WTC11 (cell line): ENCODE measurements at regions not wholly inside any gene's neighbourhood (a gene's known extent, or its start where the extent isn't known, plus 50 kb on each side); places are given as distances from the start of the nearest gene placed in this dataset.

Source experiments
- ATAC-seq: fragments of 200-7000 bp; cut with Tn5 transposase; 2 replicates; pipeline ENCODE4 v1.10.0; 2021; ENCODE audit warnings: mild to moderate bottlenecking, moderate library complexity
- CTCF ChIA-PET: fragments of 300-600 bp; sonication (Branson Sonifier 250); formaldehyde crosslinking; loops from one replicate; lab custom pipeline; 2021; ENCODE audit warnings: antibody characterized with exemption; lab: Charles Lee
- POLR2A ChIA-PET: fragments of 350-600 bp; sonication (Branson Sonifier 250); formaldehyde crosslinking; loops from one replicate; lab custom pipeline; 2021; ENCODE audit warnings: antibody characterized with exemption; lab: Charles Lee
- DNase-seq: peaks from one replicate; pipeline ENCODE4 v3.0.0; 2021; ENCODE audit warnings: low spot score
- H3K27ac Mint-ChIP-seq: 2 replicates; pipeline ENCODE4 v1.8.0; 2021; ENCODE audit warnings: mixed read lengths
- H3K27me3 Mint-ChIP-seq: 2 replicates; pipeline ENCODE4 v1.8.0; 2021; ENCODE audit warnings: low read depth, mild to moderate bottlenecking, moderate library complexity, mixed read lengths
- H3K36me3 Mint-ChIP-seq: 2 replicates; pipeline ENCODE4 v1.8.0; 2021; ENCODE audit warnings: mixed read lengths
- H3K4me1 Mint-ChIP-seq: 2 replicates; pipeline ENCODE4 v1.8.0; 2022; ENCODE audit warnings: mixed read lengths
- H3K4me3 Mint-ChIP-seq: 2 replicates; pipeline ENCODE4 v1.8.0; 2021; ENCODE audit warnings: mild to moderate bottlenecking, moderate library complexity, mixed read lengths
- H3K9me3 Mint-ChIP-seq: 2 replicates; pipeline ENCODE4 v1.8.0; 2021; ENCODE audit warnings: mixed read lengths
- ATF2 ChIP-seq: sonication (generic); formaldehyde crosslinking; IDR thresholded peaks from 2 replicates; pipeline ENCODE4 v1.8.1; 2022; ENCODE audit warnings: low read depth, missing genetic modification reagents, borderline replicate concordance
- ATF6 ChIP-seq: sonication (generic); formaldehyde crosslinking; IDR thresholded peaks from 2 replicates; pipeline ENCODE4 v1.8.1; 2023; ENCODE audit warnings: mild to moderate bottlenecking, missing genetic modification reagents
- CBFB ChIP-seq: sonication (generic); formaldehyde crosslinking; IDR thresholded peaks from 2 replicates; pipeline ENCODE4 v1.8.1; 2022; ENCODE audit warnings: mild to moderate bottlenecking, low read depth, missing genetic modification reagents
- CTCF ChIP-seq: fragments of 200-600 bp; IDR thresholded peaks from 2 replicates; pipeline ENCODE4 v1.8.0; 2022; ENCODE audit warnings: antibody characterized with exemption
- E2F4 ChIP-seq: sonication (generic); formaldehyde crosslinking; IDR thresholded peaks from 2 replicates; pipeline ENCODE4 v1.8.1; 2022; ENCODE audit warnings: low read depth, mild to moderate bottlenecking, moderate library complexity, missing genetic modification reagents, borderline replicate concordance
- ELF4 ChIP-seq: sonication (generic); formaldehyde crosslinking; IDR thresholded peaks from 2 replicates; pipeline ENCODE4 v1.8.1; 2022; ENCODE audit warnings: low read depth, mild to moderate bottlenecking, moderate library complexity, missing genetic modification reagents
- EMX1 ChIP-seq: fragments of 250-450 bp; sonication (Bioruptor Pico); IDR thresholded peaks from 2 replicates; pipeline ENCODE4 v1.8.0; 2021; ENCODE audit warnings: mild to moderate bottlenecking
- FOXJ3 ChIP-seq: sonication (generic); formaldehyde crosslinking; IDR thresholded peaks from 2 replicates; pipeline ENCODE4 v1.9.0; 2021; ENCODE audit warnings: missing genetic modification reagents, mild to moderate bottlenecking, borderline replicate concordance
- FOXP1 ChIP-seq: sonication (generic); formaldehyde crosslinking; IDR thresholded peaks from 2 replicates; pipeline ENCODE4 v1.8.0; 2022; ENCODE audit warnings: missing genetic modification reagents, mild to moderate bottlenecking, moderate library complexity, borderline replicate concordance
- IRF2 ChIP-seq: sonication (generic); formaldehyde crosslinking; IDR thresholded peaks from 2 replicates; pipeline ENCODE4 v1.8.0; 2022; ENCODE audit warnings: low read depth, missing genetic modification reagents, borderline replicate concordance
- JAZF1 ChIP-seq: fragments of 250-450 bp; sonication (Bioruptor Pico); IDR thresholded peaks from 2 replicates; pipeline ENCODE4 v1.9.0; 2021; ENCODE audit warnings: moderate library complexity, mild to moderate bottlenecking, inconsistent platforms
- MXD4 ChIP-seq: fragments of 250-450 bp; sonication (Bioruptor Pico); IDR thresholded peaks from 2 replicates; pipeline ENCODE4 v1.8.0; 2021; ENCODE audit warnings: mild to moderate bottlenecking, moderate library complexity, borderline replicate concordance
- NFE2L1 ChIP-seq: sonication (generic); formaldehyde crosslinking; IDR thresholded peaks from 2 replicates; pipeline ENCODE4 v1.8.1; 2023; ENCODE audit warnings: missing genetic modification reagents
- NFYB ChIP-seq: sonication (generic); formaldehyde crosslinking; conservative IDR thresholded peaks from 2 replicates; pipeline ENCODE4 v1.8.0; 2022; ENCODE audit warnings: low read depth, missing genetic modification reagents
- NR1H2 ChIP-seq: sonication (generic); formaldehyde crosslinking; IDR thresholded peaks from 2 replicates; pipeline ENCODE4 v1.9.0; 2021; ENCODE audit warnings: mild to moderate bottlenecking, moderate library complexity, missing genetic modification reagents
- RELA ChIP-seq: sonication (generic); formaldehyde crosslinking; IDR thresholded peaks from 2 replicates; pipeline ENCODE4 v1.8.1; 2022; ENCODE audit warnings: missing genetic modification reagents, mild to moderate bottlenecking, borderline replicate concordance
- SMAD4 ChIP-seq: sonication (generic); formaldehyde crosslinking; IDR thresholded peaks from 2 replicates; pipeline ENCODE4 v1.8.0; 2022; ENCODE audit warnings: mild to moderate bottlenecking, missing genetic modification reagents
- TEAD4 ChIP-seq: sonication (generic); formaldehyde crosslinking; IDR thresholded peaks from 2 replicates; pipeline ENCODE4 v1.8.0; 2022; ENCODE audit warnings: mild to moderate bottlenecking, missing genetic modification reagents
- ZNF138 ChIP-seq: sonication (generic); formaldehyde crosslinking; conservative IDR thresholded peaks from 2 replicates; pipeline ENCODE4 v1.8.1; 2022; ENCODE audit warnings: mild to moderate bottlenecking, moderate library complexity, missing genetic modification reagents
- ZNF232 ChIP-seq: sonication (generic); formaldehyde crosslinking; IDR thresholded peaks from 2 replicates; pipeline ENCODE4 v1.8.0; 2022; ENCODE audit warnings: mild to moderate bottlenecking, missing genetic modification reagents
- ZNF317 ChIP-seq: sonication (generic); formaldehyde crosslinking; IDR thresholded peaks from 2 replicates; pipeline ENCODE4 v1.8.1; 2023; ENCODE audit warnings: low read depth, mild to moderate bottlenecking, moderate library complexity, missing genetic modification reagents, borderline replicate concordance
- ZNF396 ChIP-seq: fragments of 250-450 bp; sonication (Bioruptor Pico); IDR thresholded peaks from 2 replicates; pipeline ENCODE4 v1.8.0; 2021; ENCODE audit warnings: mild to moderate bottlenecking, moderate library complexity, borderline replicate concordance
- ZNF425 ChIP-seq: fragments of 250-450 bp; sonication (Bioruptor Pico); conservative IDR thresholded peaks from 2 replicates; pipeline ENCODE4 v1.9.0; 2021; ENCODE audit warnings: mild to moderate bottlenecking
- TF ChIP-seq, protein P1 (sequence below): sonication (generic); formaldehyde crosslinking; IDR thresholded peaks from 2 replicates; pipeline ENCODE4 v1.8.1; 2023; ENCODE audit warnings: mild to moderate bottlenecking, moderate library complexity, missing genetic modification reagents

GRCh38 chr18:30455741-30456140, 586.8 kb downstream of the DSC3 start:
- CTCF ChIA-PET = no interaction called here
- Mint-ChIP-seq H3K9me3 (no peaks in the 10 kb centered on the region), H3K4me3 (no peak overlapping the region), H3K4me1 (no peaks in the 10 kb centered on the region), H3K27ac (no peak overlapping the region), H3K27me3 (no peaks in the 10 kb centered on the region), H3K36me3 (no peaks in the 10 kb centered on the region)
- POLR2A ChIA-PET = no interaction called here
- TF ChIP-seq FOXJ3 (CRISPR knock-in tag) (no peak), RELA (CRISPR knock-in tag) (no peak), E2F4 (no peak), ZNF317 (CRISPR knock-in tag) (no peak), ATF2 (no peak), TEAD4 (CRISPR knock-in tag) (no peak), NR1H2 (CRISPR knock-in tag) (no peak), MXD4 (CRISPR knock-in tag) (no peak), NFYB (CRISPR knock-in tag) (no peak), ELF4 (no peak), EMX1 (CRISPR knock-in tag) (no peak), ZNF396 (CRISPR knock-in tag) (no peak), ZNF425 (CRISPR knock-in tag) (no peak), SMAD4 (no peak), ZNF232 (CRISPR knock-in tag) (no peak), FOXP1 (CRISPR knock-in tag) (no peak), IRF2 (CRISPR knock-in tag) (no peak), CBFB (no peak)
- TF ChIP-seq, protein P1, sequence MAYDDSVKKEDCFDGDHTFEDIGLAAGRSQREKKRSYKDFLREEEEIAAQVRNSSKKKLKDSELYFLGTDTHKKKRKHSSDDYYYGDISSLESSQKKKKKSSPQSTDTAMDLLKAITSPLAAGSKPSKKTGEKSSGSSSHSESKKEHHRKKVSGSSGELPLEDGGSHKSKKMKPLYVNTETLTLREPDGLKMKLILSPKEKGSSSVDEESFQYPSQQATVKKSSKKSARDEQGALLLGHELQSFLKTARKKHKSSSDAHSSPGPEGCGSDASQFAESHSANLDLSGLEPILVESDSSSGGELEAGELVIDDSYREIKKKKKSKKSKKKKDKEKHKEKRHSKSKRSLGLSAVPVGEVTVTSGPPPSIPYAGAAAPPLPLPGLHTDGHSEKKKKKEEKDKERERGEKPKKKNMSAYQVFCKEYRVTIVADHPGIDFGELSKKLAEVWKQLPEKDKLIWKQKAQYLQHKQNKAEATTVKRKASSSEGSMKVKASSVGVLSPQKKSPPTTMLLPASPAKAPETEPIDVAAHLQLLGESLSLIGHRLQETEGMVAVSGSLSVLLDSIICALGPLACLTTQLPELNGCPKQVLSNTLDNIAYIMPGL (CRISPR knock-in tag) = no peak
- no peak for ATAC-seq
- no peak for DNase-seq

DNA sequence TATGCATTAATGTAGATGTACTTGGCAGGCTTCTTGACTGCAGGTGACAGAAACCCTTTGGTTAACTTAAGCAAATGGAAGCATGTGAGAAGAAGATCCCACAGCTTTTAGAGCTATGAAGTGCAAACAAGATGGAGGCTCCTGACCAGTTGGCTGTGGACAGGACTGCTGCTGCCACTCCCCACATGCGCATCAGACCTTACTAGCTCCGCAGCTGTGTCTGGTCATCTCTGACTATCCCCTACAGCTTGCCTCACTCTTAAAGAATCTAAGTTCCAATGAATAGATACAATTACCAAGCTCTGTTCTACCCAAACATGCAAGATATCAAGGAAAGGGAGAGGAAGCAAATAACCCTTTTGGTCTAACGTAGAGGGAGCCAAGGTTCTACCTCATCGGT, 587.6 kb downstream of the DSC3 start:
- ChIA-PET POLR2A (no interaction called here), CTCF (no interaction called here)
- Mint-ChIP-seq H3K4me1 (no peaks in the 10 kb centered on the region), H3K27me3 (no peaks in the 10 kb centered on the region), H3K9me3 (no peaks in the 10 kb centered on the region), H3K36me3 (no peaks in the 10 kb centered on the region), H3K27ac (no peak overlapping the region), H3K4me3 (no peak overlapping the region)
- TF ChIP-seq NFE2L1 = no peak
- TF ChIP-seq ZNF138 (CRISPR knock-in tag) = no peak
- no peak for TF ChIP-seq NR1H2 (CRISPR knock-in tag)
- TF ChIP-seq JAZF1 (CRISPR knock-in tag) = no peak
- TF ChIP-seq CTCF = no peak
- TF ChIP-seq ATF6 (CRISPR knock-in tag) = no peak
- ATAC-seq = no peak
- no peak for DNase-seq
